ENCODE measurements at regions not wholly inside any gene's neighbourhood (a gene's known extent, or its start where the extent isn't known, plus 50 kb on each side); places are given as distances from the start of the nearest gene placed in this dataset.

DNA sequence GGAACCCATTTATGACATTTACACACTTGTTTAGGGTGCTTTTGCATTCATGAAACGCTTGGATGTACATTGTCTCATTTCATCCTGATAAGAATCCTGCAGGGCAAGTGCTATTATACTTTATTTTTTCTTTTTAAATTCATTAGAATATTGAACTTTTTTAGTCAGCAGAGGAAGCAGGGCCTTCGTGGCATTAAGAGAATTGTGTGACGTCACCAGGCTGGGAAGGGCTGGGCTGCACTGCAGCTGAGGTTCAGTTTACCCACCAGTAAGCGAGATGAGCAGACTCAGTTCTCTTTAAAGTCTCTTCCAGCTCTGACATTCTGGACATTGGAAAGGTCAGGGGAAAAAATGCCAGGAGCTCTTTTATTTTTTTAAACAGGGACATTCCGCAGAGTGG, 159.0 kb downstream of the MRM1 start:
- H3K27ac ChIP-seq (ENCODE audit: low read depth, low read length), result no peak overlapping the region
- no peaks in the 10 kb centered on the region for H3K79me2 ChIP-seq (ENCODE audit: insufficient read depth, low read length)
- ATAC-seq, result no peak
- H3K4me3 ChIP-seq (replicated peaks in 1 of 2; ENCODE audit: low read depth in 1 of 2, low read length in 2 of 2), result no peak overlapping the region
- no TSS peak for BruUV-seq (replicated peaks)
- no peak overlapping the region for H3K9ac ChIP-seq (ENCODE audit: low read length)
- ChIA-PET RAD21 (ENCODE audit: low non-redundant PET in 1 of 2, low total read pairs in 2 of 2, uncharacterized antibody in 2 of 2, unreplicated experiment in 2 of 2) (no interaction called here), POLR2A (no interaction called here), CTCF (no interaction called here)
- H3K9me3 ChIP-seq (ENCODE audit: control insufficient read depth in 1 of 2, insufficient read depth in 1 of 2, low read depth in 1 of 2, low read length in 2 of 2), result no peaks in the 10 kb centered on the region
- H3K4me1 ChIP-seq (ENCODE audit: control insufficient read depth in 1 of 2, insufficient read depth in 2 of 2, low read length in 2 of 2), result peaks cover 0 to 5% of the 10 kb centered on the region in 2 experiments; a peak in 1 of 4 replicates
- no peaks in the 10 kb centered on the region for H4K20me1 ChIP-seq (ENCODE audit: insufficient read depth)
- intact Hi-C loops (cut with micrococcal nuclease), result no loop called here
- H3K27me3 ChIP-seq (ENCODE audit: insufficient read depth, low read length), result no peaks in the 10 kb centered on the region
- DNase-seq (ENCODE audit: low read depth, low spot score), result no peak
- H3K36me3 ChIP-seq (ENCODE audit: control insufficient read depth in 1 of 2, insufficient read depth in 2 of 2, low read length in 2 of 2), result no peaks in the 10 kb centered on the region
- H2AFZ ChIP-seq (ENCODE audit: low read depth, low read length, poor library complexity, severe bottlenecking), result no peak overlapping the region
- TF ChIP-seq CEBPB (IDR thresholded peaks at IDR 0.05; ENCODE audit: low read depth) (no peak), EGR1 (IDR thresholded peaks at IDR 0.05; ENCODE audit: low read depth) (no peak), POLR2AphosphoS5 (IDR thresholded peaks at IDR 0.05; ENCODE audit: low read depth, low read length) (no peak), TCF7L2 (IDR thresholded peaks at IDR 0.05; ENCODE audit: borderline replicate concordance, extremely low read depth, insufficient read depth, insufficient read length) (no peak), FOSL1 (IDR thresholded peaks at IDR 0.05; ENCODE audit: low read depth) (no peak), ZNF274 (IDR thresholded peaks at IDR 0.05; ENCODE audit: low read depth, low read length) (no peak), ZFX (IDR thresholded peaks at IDR 0.05) (no peak), JUND (IDR thresholded peaks at IDR 0.05) (no peak), EZH2phosphoT487 (IDR thresholded peaks at IDR 0.05; ENCODE audit: borderline replicate concordance) (no peak)
- TF ChIP-seq, protein P1, sequence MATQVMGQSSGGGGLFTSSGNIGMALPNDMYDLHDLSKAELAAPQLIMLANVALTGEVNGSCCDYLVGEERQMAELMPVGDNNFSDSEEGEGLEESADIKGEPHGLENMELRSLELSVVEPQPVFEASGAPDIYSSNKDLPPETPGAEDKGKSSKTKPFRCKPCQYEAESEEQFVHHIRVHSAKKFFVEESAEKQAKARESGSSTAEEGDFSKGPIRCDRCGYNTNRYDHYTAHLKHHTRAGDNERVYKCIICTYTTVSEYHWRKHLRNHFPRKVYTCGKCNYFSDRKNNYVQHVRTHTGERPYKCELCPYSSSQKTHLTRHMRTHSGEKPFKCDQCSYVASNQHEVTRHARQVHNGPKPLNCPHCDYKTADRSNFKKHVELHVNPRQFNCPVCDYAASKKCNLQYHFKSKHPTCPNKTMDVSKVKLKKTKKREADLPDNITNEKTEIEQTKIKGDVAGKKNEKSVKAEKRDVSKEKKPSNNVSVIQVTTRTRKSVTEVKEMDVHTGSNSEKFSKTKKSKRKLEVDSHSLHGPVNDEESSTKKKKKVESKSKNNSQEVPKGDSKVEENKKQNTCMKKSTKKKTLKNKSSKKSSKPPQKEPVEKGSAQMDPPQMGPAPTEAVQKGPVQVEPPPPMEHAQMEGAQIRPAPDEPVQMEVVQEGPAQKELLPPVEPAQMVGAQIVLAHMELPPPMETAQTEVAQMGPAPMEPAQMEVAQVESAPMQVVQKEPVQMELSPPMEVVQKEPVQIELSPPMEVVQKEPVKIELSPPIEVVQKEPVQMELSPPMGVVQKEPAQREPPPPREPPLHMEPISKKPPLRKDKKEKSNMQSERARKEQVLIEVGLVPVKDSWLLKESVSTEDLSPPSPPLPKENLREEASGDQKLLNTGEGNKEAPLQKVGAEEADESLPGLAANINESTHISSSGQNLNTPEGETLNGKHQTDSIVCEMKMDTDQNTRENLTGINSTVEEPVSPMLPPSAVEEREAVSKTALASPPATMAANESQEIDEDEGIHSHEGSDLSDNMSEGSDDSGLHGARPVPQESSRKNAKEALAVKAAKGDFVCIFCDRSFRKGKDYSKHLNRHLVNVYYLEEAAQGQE (IDR thresholded peaks at IDR 0.05; ENCODE audit: low read depth), result no peak
- no peaks in the 10 kb centered on the region for H3K9me2 ChIP-seq (ENCODE audit: insufficient read depth)
- no peak overlapping the region for H3K4me2 ChIP-seq (ENCODE audit: low read length)
